ENCODE measurements at regions not wholly inside any gene's neighbourhood (a gene's known extent, or its start where the extent isn't known, plus 50 kb on each side); places are given as distances from the start of the nearest gene placed in this dataset.

DNA sequence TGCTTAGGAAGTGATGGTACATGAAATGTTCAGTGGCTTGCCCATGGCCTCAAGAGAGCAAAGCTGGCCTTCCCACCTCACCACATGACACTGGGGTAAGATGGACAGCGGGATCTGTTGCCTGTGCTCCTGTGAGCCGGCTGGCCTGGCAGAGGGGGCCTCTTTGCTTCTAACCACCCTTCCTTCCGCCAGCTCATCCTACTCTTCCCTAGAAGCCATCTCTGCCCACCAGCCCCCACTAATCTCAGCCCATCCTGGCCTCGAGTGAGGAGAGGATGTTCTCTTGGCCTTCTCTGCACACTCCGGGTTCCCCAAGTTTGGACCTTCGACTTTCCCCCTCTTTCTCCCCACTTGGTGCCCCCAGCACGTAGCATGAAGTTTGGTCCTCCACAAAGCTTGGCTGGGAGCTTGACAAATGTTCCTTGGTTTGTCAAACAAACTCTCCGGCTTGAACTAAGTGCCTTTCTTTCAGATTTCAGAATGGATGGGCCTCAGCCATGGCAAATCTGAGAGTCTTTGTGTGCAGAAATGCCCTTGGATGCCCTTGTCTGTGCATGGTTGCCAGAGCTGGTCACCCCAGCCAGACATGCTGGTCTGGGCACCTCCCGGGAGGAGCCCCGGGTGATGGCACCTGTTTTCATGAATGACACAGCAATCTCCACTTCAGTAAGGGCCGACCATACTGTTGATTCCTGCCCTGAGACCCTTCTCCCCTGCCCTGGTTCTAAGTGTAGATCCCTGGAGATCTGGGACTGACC is 145.5 kb downstream of the URI1 start:
- no peak overlapping the region for H3K27ac ChIP-seq (ENCODE audit: low read depth, low read length)
- H2AFZ ChIP-seq (ENCODE audit: low read depth, low read length, poor library complexity, severe bottlenecking) = no peak overlapping the region
- POLR2A ChIA-PET = no interaction called here
- H3K4me3 ChIP-seq (replicated peaks in 1 of 2; ENCODE audit: low read depth in 1 of 2, low read length in 2 of 2) = no peak overlapping the region
- ATAC-seq (no peak), DNase-seq (ENCODE audit: low read depth, low spot score) (no peak)
- H3K4me1 ChIP-seq (ENCODE audit: control insufficient read depth in 1 of 2, insufficient read depth in 2 of 2, low read length in 2 of 2) = peaks cover 3 to 9% of the 10 kb centered on the region in 2 experiments; a peak in 3 of 4 replicates
- H3K9me2 ChIP-seq (ENCODE audit: insufficient read depth) = no peaks in the 10 kb centered on the region
- no peaks in the 10 kb centered on the region for H4K20me1 ChIP-seq (ENCODE audit: insufficient read depth)
- no peaks in the 10 kb centered on the region for H3K9me3 ChIP-seq (ENCODE audit: control insufficient read depth in 1 of 2, insufficient read depth in 1 of 2, low read depth in 1 of 2, low read length in 2 of 2)
- RAD21 ChIA-PET (ENCODE audit: low non-redundant PET in 1 of 2, low total read pairs in 2 of 2, uncharacterized antibody in 2 of 2, unreplicated experiment in 2 of 2) = no interaction called here
- H3K4me2 ChIP-seq (ENCODE audit: low read length) = no peak overlapping the region
- intact Hi-C loops (cut with micrococcal nuclease) = no loop called here
- H3K36me3 ChIP-seq (ENCODE audit: control insufficient read depth in 1 of 2, insufficient read depth in 2 of 2, low read length in 2 of 2) = no peaks in the 10 kb centered on the region
- CTCF ChIA-PET = no interaction called here
- H3K27me3 ChIP-seq (ENCODE audit: insufficient read depth, low read length) = no peaks in the 10 kb centered on the region
- BruUV-seq (replicated peaks) = no TSS peak
- no peak overlapping the region for H3K9ac ChIP-seq (ENCODE audit: low read length)
- H3K79me2 ChIP-seq (ENCODE audit: insufficient read depth, low read length) = no peaks in the 10 kb centered on the region
- no peak for TF ChIP-seq SRF (IDR thresholded peaks at IDR 0.05; ENCODE audit: low read depth)
- no peak for TF ChIP-seq EZH2phosphoT487 (IDR thresholded peaks at IDR 0.05; ENCODE audit: borderline replicate concordance)
- no peak for TF ChIP-seq EGR1 (IDR thresholded peaks at IDR 0.05; ENCODE audit: low read depth)
- TF ChIP-seq ZNF274 (IDR thresholded peaks at IDR 0.05; ENCODE audit: low read depth, low read length) = no peak
- TF ChIP-seq ZFX (IDR thresholded peaks at IDR 0.05) = no peak
- TF ChIP-seq, protein P1, sequence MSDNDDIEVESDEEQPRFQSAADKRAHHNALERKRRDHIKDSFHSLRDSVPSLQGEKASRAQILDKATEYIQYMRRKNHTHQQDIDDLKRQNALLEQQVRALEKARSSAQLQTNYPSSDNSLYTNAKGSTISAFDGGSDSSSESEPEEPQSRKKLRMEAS (IDR thresholded peaks at IDR 0.05) = no peak
- TF ChIP-seq ZBTB33 (IDR thresholded peaks at IDR 0.05; ENCODE audit: extremely low read depth, insufficient replicate concordance, low read length) = no peak
- no peak for TF ChIP-seq YY1 (IDR thresholded peaks at IDR 0.05; ENCODE audit: extremely low read depth, insufficient replicate concordance, low read depth, low read length)
- TF ChIP-seq EZH2 (IDR thresholded peaks at IDR 0.05) = no peak
- TF ChIP-seq SIN3A (IDR thresholded peaks at IDR 0.05; ENCODE audit: low read depth) = no peak
- TF ChIP-seq, protein P2, sequence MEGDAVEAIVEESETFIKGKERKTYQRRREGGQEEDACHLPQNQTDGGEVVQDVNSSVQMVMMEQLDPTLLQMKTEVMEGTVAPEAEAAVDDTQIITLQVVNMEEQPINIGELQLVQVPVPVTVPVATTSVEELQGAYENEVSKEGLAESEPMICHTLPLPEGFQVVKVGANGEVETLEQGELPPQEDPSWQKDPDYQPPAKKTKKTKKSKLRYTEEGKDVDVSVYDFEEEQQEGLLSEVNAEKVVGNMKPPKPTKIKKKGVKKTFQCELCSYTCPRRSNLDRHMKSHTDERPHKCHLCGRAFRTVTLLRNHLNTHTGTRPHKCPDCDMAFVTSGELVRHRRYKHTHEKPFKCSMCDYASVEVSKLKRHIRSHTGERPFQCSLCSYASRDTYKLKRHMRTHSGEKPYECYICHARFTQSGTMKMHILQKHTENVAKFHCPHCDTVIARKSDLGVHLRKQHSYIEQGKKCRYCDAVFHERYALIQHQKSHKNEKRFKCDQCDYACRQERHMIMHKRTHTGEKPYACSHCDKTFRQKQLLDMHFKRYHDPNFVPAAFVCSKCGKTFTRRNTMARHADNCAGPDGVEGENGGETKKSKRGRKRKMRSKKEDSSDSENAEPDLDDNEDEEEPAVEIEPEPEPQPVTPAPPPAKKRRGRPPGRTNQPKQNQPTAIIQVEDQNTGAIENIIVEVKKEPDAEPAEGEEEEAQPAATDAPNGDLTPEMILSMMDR (IDR thresholded peaks at IDR 0.05 in 2 of 3, conservative IDR thresholded peaks at IDR 0.05 in 1 of 3; ENCODE audit: borderline replicate concordance in 1 of 3, insufficient read depth in 1 of 3, low read depth in 2 of 3, low read length in 2 of 3) = no peak
- no peak for TF ChIP-seq FOSL1 (IDR thresholded peaks at IDR 0.05; ENCODE audit: low read depth)
- TF ChIP-seq, protein P3, sequence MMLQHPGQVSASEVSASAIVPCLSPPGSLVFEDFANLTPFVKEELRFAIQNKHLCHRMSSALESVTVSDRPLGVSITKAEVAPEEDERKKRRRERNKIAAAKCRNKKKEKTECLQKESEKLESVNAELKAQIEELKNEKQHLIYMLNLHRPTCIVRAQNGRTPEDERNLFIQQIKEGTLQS (IDR thresholded peaks at IDR 0.05) = no peak
- no peak for TF ChIP-seq REST (IDR thresholded peaks at IDR 0.05; ENCODE audit: low read depth)
- no peak for TF ChIP-seq JUND (IDR thresholded peaks at IDR 0.05)
- TF ChIP-seq POLR2A (IDR thresholded peaks at IDR 0.05; ENCODE audit: borderline replicate concordance, extremely low read depth, insufficient read depth, insufficient read length) = no peak
- TF ChIP-seq POLR2AphosphoS5 (IDR thresholded peaks at IDR 0.05; ENCODE audit: low read depth, low read length) = no peak
